H1 (cell line): ENCODE measurements at regions not wholly inside any gene's neighbourhood (a gene's known extent, or its start where the extent isn't known, plus 50 kb on each side); places are given as distances from the start of the nearest gene placed in this dataset.

Experiments
- CTCF ChIA-PET: fragments of 300-600 bp; sonication (Branson Sonifier 250); formaldehyde crosslinking; loops from one replicate; lab custom pipeline; 2021; ENCODE audit not compliant: partially characterized antibody; lab: Charles Lee
- POLR2A ChIA-PET: fragments of 300-600 bp; sonication (Branson Sonifier 250); formaldehyde crosslinking; loops from one replicate; lab custom pipeline; 2021; ENCODE audit warnings: inconsistent platforms; ENCODE audit not compliant: partially characterized antibody; lab: Charles Lee
- DNase-seq, 2 experiments: peaks; one replicate each; pipeline versions ENCODE4 v3.0.0 to v3.0.0-alpha.2; 2010 to 2022; ENCODE audit warnings: low spot score in 2 of 2, low read depth in 1 of 2, mixed read lengths in 1 of 2
- FAIRE-seq: peaks from 2 replicates; lab custom pipeline; 2011; peaks lifted over from hg19 to GRCh38; lab: Jason Lieb, UNC
- H2AFZ ChIP-seq: 2 replicates; pipeline ENCODE4 v1.8.1; 2012; ENCODE audit warnings: low read length, inconsistent platforms
- H2AK5ac ChIP-seq: 2 replicates; pipeline ENCODE4 v1.6.1; 2013; ENCODE audit warnings: low read depth, low read length
- H2BK120ac ChIP-seq: replicated peaks from 2 replicates; pipeline ENCODE3; 2013; ENCODE audit warnings: low read depth, low read length, inconsistent platforms
- H2BK12ac ChIP-seq: 2 replicates; pipeline ENCODE4 v1.6.1; 2013; ENCODE audit warnings: low read depth, low read length
- H2BK15ac ChIP-seq: 2 replicates; pipeline ENCODE4 v1.6.1; 2013; ENCODE audit warnings: low read length
- H2BK20ac ChIP-seq: 2 replicates; pipeline ENCODE4 v1.6.1; 2013; ENCODE audit warnings: low read length
- H2BK5ac ChIP-seq: 2 replicates; pipeline ENCODE4 v1.6.1; 2013; ENCODE audit warnings: low read depth, low read length
- H3K14ac ChIP-seq: 2 replicates; pipeline ENCODE4 v1.6.1; 2013; ENCODE audit warnings: inconsistent platforms; ENCODE audit not compliant: insufficient read length
- H3K18ac ChIP-seq: 2 replicates; pipeline ENCODE4 v1.6.1; 2013; ENCODE audit warnings: low read length; ENCODE audit errors: extremely low read depth
- H3K23ac ChIP-seq: 2 replicates; pipeline ENCODE4 v1.6.1; 2013; ENCODE audit warnings: inconsistent platforms; ENCODE audit not compliant: insufficient read length
- H3K23me2 ChIP-seq: 2 replicates; pipeline ENCODE4 v1.6.1; 2013; ENCODE audit warnings: low read depth, low read length
- H3K27ac ChIP-seq: 2 replicates; pipeline ENCODE4 v1.6.1; 2011; ENCODE audit warnings: low read depth, low read length, inconsistent platforms
- H3K27me3 ChIP-seq, 4 experiments: replicated peaks in 1 of 4; 1 replicate in 1 of 4; 2 replicates in 3 of 4; pipeline versions ENCODE4 v1.6.1 to v1.8.1; 2011 to 2013; ENCODE audit warnings: low read length in 3 of 4, mild to moderate bottlenecking in 3 of 4, inconsistent platforms in 2 of 4, mixed read lengths in 2 of 4, moderate library complexity in 1 of 4; ENCODE audit not compliant: control insufficient read depth in 3 of 4, insufficient read depth in 3 of 4; ENCODE audit errors: extremely low read depth in 1 of 4
- H3K36me3 ChIP-seq, 4 experiments: 2 replicates each; pipeline versions ENCODE4 v1.6.1 to v1.8.1; 2011 to 2013; ENCODE audit warnings: mild to moderate bottlenecking in 4 of 4, low read length in 3 of 4, moderate library complexity in 2 of 4, control low read depth in 1 of 4, inconsistent platforms in 1 of 4; ENCODE audit not compliant: insufficient read depth in 4 of 4, control insufficient read depth in 2 of 4
- H3K4ac ChIP-seq: replicated peaks from 2 replicates; pipeline ENCODE3; 2013; ENCODE audit warnings: low read length, low read depth, mixed read lengths, inconsistent platforms; ENCODE audit not compliant: insufficient read length
- H3K4me1 ChIP-seq, 4 experiments: replicated peaks in 1 of 4; 1 replicate in 1 of 4; 2 replicates in 3 of 4; pipeline versions ENCODE4 v1.6.1 to v1.8.1; 2011 to 2013; ENCODE audit warnings: low read length in 3 of 4, inconsistent platforms in 2 of 4, mixed read lengths in 1 of 4; ENCODE audit not compliant: insufficient read depth in 4 of 4, control insufficient read depth in 3 of 4
- H3K4me2 ChIP-seq, 2 experiments: 2 replicates each; pipeline versions ENCODE4 v1.6.1 to v1.8.1; 2011 to 2013; ENCODE audit warnings: low read depth in 2 of 2, low read length in 2 of 2, control low read depth in 1 of 2, inconsistent platforms in 1 of 2, mild to moderate bottlenecking in 1 of 2; ENCODE audit not compliant: insufficient read depth in 1 of 2
- H3K4me3 ChIP-seq, 4 experiments: fragments of 200-600, 300-600 bp in 1 of 4; sonication (generic), shearing (Covaris generic), sonication (Bioruptor Twin) in 1 of 4; 2 replicates each; pipeline versions ENCODE4 v1.5.1 to v1.8.1; 2011 to 2016; ENCODE audit warnings: low read length in 4 of 4, low read depth in 3 of 4, control low read depth in 2 of 4, inconsistent platforms in 2 of 4, mild to moderate bottlenecking in 2 of 4, mixed read lengths in 1 of 4, moderate library complexity in 1 of 4; ENCODE audit not compliant: insufficient read depth in 2 of 4; ENCODE audit errors: extremely low read depth in 1 of 4
- H3K56ac ChIP-seq: replicated peaks from 2 replicates; pipeline ENCODE3; 2013; ENCODE audit warnings: low read depth, mild to moderate bottlenecking, mixed read lengths, low read length, inconsistent platforms; ENCODE audit not compliant: insufficient read length
- H3K79me1 ChIP-seq: 2 replicates; pipeline ENCODE4 v1.6.1; 2013; ENCODE audit warnings: low read depth, low read length, control low read depth
- H3K79me2 ChIP-seq, 2 experiments: 2 replicates each; pipeline versions ENCODE4 v1.6.1 to v1.8.1; 2012 to 2013; ENCODE audit warnings: low read length in 2 of 2, mild to moderate bottlenecking in 2 of 2, inconsistent platforms in 1 of 2; ENCODE audit not compliant: insufficient read depth in 2 of 2, control insufficient read depth in 1 of 2
- H3K9ac ChIP-seq, 4 experiments: replicated peaks in 1 of 4; 1 replicate in 1 of 4; 2 replicates in 3 of 4; pipeline versions ENCODE4 v1.6.1 to v1.8.1; 2011 to 2013; ENCODE audit warnings: low read depth in 3 of 4, low read length in 3 of 4, control low read depth in 2 of 4, mild to moderate bottlenecking in 2 of 4, moderate library complexity in 2 of 4, inconsistent platforms in 1 of 4; ENCODE audit errors: extremely low read depth in 1 of 4
- H3K9me3 ChIP-seq, 2 experiments: 2 replicates each; pipeline versions ENCODE4 v1.6.1 to v1.8.1; 2012 to 2013; ENCODE audit warnings: mild to moderate bottlenecking in 2 of 2, moderate library complexity in 2 of 2, control low read depth in 1 of 2, inconsistent platforms in 1 of 2, low read depth in 1 of 2, low read length in 1 of 2, mixed read lengths in 1 of 2; ENCODE audit not compliant: insufficient read depth in 2 of 2
- H4K20me1 ChIP-seq, 2 experiments: replicated peaks in 1 of 2; 2 replicates each; pipeline versions ENCODE3 to v1.8.1; 2011 to 2013; ENCODE audit warnings: inconsistent platforms in 2 of 2, low read length in 2 of 2, mild to moderate bottlenecking in 1 of 2; ENCODE audit not compliant: insufficient read depth in 2 of 2, control insufficient read depth in 1 of 2
- H4K5ac ChIP-seq: 2 replicates; pipeline ENCODE4 v1.6.1; 2013; ENCODE audit warnings: low read length, low read depth, mixed read lengths, inconsistent platforms; ENCODE audit not compliant: insufficient read length
- H4K8ac ChIP-seq: 2 replicates; pipeline ENCODE4 v1.8.0; 2013; ENCODE audit warnings: mild to moderate bottlenecking, moderate library complexity, low read length, inconsistent platforms; ENCODE audit not compliant: insufficient read depth; ENCODE audit errors: extremely low read depth
- H4K91ac ChIP-seq: replicated peaks from 2 replicates; pipeline ENCODE3; 2013; ENCODE audit warnings: low read length, mixed read lengths, inconsistent platforms; ENCODE audit not compliant: insufficient read length
- CHD1 ChIP-seq: IDR thresholded peaks from 2 replicates; pipeline ENCODE4 v1.6.1; 2012; ENCODE audit warnings: low read depth, low read length, improper control_type of control experiment
- FOSL1 ChIP-seq: IDR thresholded peaks from 2 replicates; pipeline ENCODE4 v1.6.1; 2011; ENCODE audit warnings: mild to moderate bottlenecking, low read depth, low read length, moderate library complexity; ENCODE audit not compliant: insufficient read depth
- RXRA ChIP-seq: IDR thresholded peaks from 2 replicates; pipeline ENCODE4 v1.6.1; 2011; ENCODE audit warnings: low read depth, mild to moderate bottlenecking, low read length, moderate library complexity; ENCODE audit not compliant: insufficient read depth
- SIN3A ChIP-seq, 2 experiments: IDR thresholded peaks in 1 of 2; conservative IDR thresholded peaks in 1 of 2; 2 replicates each; pipeline ENCODE4 v1.6.1; 2011 to 2012; ENCODE audit warnings: low read length in 2 of 2, improper control_type of control experiment in 1 of 2, low read depth in 1 of 2, mild to moderate bottlenecking in 1 of 2
- TBP ChIP-seq: IDR thresholded peaks from 2 replicates; pipeline ENCODE4 v1.6.1; 2011; ENCODE audit warnings: low read depth, low read length, improper control_type of control experiment
- WGBS, 2 experiments: shearing (Covaris generic) in 1 of 2; methylation state at CpG; one replicate each; pipeline versions ENCODE4 v1.1.6 to v1.1.7; 2013 to 2015; ENCODE audit warnings: low lambda C conversion rate in 2 of 2, mixed read lengths in 2 of 2, inconsistent platforms in 1 of 2, low coverage in 1 of 2, missing lambda C conversion rate in 1 of 2; ENCODE audit not compliant: insufficient replicate concordance in 2 of 2, insufficient coverage in 1 of 2, insufficient read length in 1 of 2; ENCODE audit errors: extremely low coverage in 1 of 2, missing lambda C conversion rate in 1 of 2; 5-methylcytosine and 5-hydroxymethylcytosine counted together

DNA sequence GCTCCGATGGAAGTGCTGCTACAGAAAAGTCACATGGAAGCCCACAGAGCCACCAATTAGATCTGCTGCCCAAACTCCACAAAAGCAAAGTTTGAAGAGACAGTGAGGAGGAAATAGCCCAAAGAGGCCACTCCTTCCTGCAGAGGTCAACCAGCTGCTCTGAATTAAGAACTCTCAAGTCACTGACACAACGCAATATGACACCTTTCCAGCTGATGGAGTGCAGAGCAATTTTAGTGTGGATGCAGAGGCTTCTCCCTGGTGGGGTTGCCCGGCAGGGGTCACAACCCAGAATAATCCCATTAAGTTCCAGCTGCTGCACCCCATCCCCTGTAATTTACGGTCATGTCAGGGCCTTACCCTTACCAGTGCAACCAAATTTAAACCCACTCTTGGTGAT is 361.9 kb upstream of the JARID2 start:
- no peaks in the 10 kb centered on the region for H3K27me3 ChIP-seq
- H4K20me1 ChIP-seq = no peaks in the 10 kb centered on the region
- TF ChIP-seq SIN3A (conservative IDR thresholded peaks at IDR 0.05 in 1 of 2, IDR thresholded peaks at IDR 0.05 in 1 of 2; ENCODE audit: low read depth in 1 of 2, low read length in 2 of 2) (0 out of 4 replicates have a peak, but pooled peaks of 1 of the 2 experiments have one; percentile 31), RXRA (no peak), FOSL1 (no peak), TBP (no peak), CHD1 (no peak)
- POLR2A ChIA-PET = interaction anchor here (1.2 to 1.4 kb wide), 3 partner anchors 10 to 24 kb away, joined by 3 to 4 read pairs (median 3); no protein-coding TSS in a partner anchor
- H3K56ac ChIP-seq = no peak overlapping the region
- FAIRE-seq (no peak), DNase-seq (no peak)
- H3K4me3 ChIP-seq = no peak overlapping the region
- no peak overlapping the region for H4K91ac ChIP-seq
- H3K9ac ChIP-seq = no peak overlapping the region
- H2BK5ac ChIP-seq = peak overlapping the region; percentile 36; the same call in 1 of the 2 replicates
- H2AK5ac ChIP-seq = no peak overlapping the region
- H3K4me1 ChIP-seq = peaks cover 3 to 23% (median 18%) of the 10 kb centered on the region in 4 experiments
- no peak overlapping the region; the same call in 1 of the 2 replicates for H3K18ac ChIP-seq
- no peak overlapping the region for H3K27ac ChIP-seq
- no peaks in the 10 kb centered on the region; a peak in 1 of 4 replicates for H3K79me2 ChIP-seq
- no peak overlapping the region for H2AFZ ChIP-seq
- WGBS, 2 experiments = 82% methylated on average over 4 of the region's 4 CpGs; no CpG with 5 or more reads in 1 of the 2 experiments
- H2BK15ac ChIP-seq = no peak overlapping the region
- no peaks in the 10 kb centered on the region for H3K9me3 ChIP-seq
- H2BK120ac ChIP-seq = peak overlapping the region; percentile 65
- no peak overlapping the region for H2BK12ac ChIP-seq
- no peak overlapping the region for H3K4ac ChIP-seq
- H4K8ac ChIP-seq = no peak overlapping the region
- peaks cover 9% of the 10 kb centered on the region for H3K79me1 ChIP-seq
- no peak overlapping the region for H3K14ac ChIP-seq
- H4K5ac ChIP-seq = no peak overlapping the region
- H3K23ac ChIP-seq = no peak overlapping the region
- CTCF ChIA-PET = interaction anchor here (0.6 to 1.6 kb wide), 7 partner anchors 20 to 738 kb away, joined by 3 to 6 read pairs (median 4); no protein-coding TSS in a partner anchor
- H2BK20ac ChIP-seq = no peak overlapping the region
- no peak overlapping the region; a peak in 1 of 4 replicates for H3K4me2 ChIP-seq
- H3K36me3 ChIP-seq = no peaks in the 10 kb centered on the region
- H3K23me2 ChIP-seq = no peaks in the 10 kb centered on the region
